ENCODE measurements at regions not wholly inside any gene's neighbourhood (a gene's known extent, or its start where the extent isn't known, plus 50 kb on each side); places are given as distances from the start of the nearest gene placed in this dataset.

DNA sequence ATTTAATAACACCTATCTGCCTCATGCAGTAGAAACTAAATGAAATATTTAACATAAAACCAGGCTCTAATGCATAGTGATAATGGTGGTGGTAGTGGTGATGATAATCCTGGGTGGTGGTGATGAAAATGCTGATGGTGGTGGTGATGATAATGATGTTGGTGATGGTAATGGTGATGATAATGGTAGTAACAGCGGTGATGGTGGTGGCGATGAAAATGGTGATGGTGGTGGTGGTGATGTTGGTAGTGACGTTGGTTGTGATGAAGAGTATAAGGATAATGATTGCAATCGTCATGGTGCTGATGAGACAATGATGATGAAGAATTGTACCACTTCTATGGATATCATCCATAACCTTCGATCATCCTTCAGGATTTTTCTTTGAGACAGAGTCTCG is 173.7 kb upstream of the CDH11 start:
- TF ChIP-seq, protein P1, sequence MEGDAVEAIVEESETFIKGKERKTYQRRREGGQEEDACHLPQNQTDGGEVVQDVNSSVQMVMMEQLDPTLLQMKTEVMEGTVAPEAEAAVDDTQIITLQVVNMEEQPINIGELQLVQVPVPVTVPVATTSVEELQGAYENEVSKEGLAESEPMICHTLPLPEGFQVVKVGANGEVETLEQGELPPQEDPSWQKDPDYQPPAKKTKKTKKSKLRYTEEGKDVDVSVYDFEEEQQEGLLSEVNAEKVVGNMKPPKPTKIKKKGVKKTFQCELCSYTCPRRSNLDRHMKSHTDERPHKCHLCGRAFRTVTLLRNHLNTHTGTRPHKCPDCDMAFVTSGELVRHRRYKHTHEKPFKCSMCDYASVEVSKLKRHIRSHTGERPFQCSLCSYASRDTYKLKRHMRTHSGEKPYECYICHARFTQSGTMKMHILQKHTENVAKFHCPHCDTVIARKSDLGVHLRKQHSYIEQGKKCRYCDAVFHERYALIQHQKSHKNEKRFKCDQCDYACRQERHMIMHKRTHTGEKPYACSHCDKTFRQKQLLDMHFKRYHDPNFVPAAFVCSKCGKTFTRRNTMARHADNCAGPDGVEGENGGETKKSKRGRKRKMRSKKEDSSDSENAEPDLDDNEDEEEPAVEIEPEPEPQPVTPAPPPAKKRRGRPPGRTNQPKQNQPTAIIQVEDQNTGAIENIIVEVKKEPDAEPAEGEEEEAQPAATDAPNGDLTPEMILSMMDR (IDR thresholded peaks at IDR 0.05) = no peak

DNA sequence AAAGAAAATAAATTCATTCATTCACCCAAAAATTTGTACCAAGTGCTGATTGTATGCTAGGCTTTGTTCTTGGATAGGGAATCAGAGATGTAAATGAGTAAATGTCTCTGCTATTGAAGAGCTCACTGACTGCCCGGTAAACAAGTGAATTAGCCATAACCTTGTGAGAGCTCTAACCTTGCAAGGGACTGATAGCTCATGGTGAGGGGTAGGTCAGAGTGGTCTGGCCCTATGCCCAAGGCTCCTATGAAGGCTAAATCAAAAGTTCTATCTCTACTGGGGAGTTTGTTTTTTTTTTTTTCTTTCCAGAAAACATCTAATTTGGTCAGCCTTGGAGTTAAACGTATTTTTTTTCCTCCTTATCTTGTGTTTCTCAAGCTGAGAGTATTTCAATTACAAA is 172.8 kb upstream of the CDH11 start:
- TF ChIP-seq, protein P1 (IDR thresholded peaks at IDR 0.05) = no peak

GRCh38 chr16:65294165-65294564 is 172.3 kb upstream of the CDH11 start:
- TF ChIP-seq, protein P1 (IDR thresholded peaks at IDR 0.05) = no peak

- TF ChIP-seq, protein P1 (IDR thresholded peaks at IDR 0.05) = no peak
These were observed 167.2 kb upstream of the CDH11 start for GRCh38 chr16:65289022-65289421.

DNA sequence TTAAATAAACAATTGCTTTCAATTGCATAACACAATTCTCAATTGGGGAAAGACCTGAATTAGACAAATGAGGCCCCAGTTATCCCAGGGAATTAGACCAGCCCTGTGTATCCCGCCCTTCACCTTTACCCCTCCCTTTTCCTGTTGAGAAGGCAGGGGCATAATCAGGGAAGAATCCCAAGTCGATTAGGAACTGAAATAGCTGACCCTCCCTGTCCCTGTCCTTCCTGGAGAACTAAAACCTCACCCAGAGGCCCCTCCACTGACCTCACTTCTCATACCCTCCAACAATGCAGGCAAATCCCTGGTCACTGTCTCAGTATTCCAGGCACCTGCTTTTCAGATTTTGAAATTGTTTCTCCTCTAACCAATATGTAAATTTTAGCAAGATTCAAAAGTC is 165.4 kb upstream of the CDH11 start:
- TF ChIP-seq, protein P1 (IDR thresholded peaks at IDR 0.05) = no peak

DNA sequence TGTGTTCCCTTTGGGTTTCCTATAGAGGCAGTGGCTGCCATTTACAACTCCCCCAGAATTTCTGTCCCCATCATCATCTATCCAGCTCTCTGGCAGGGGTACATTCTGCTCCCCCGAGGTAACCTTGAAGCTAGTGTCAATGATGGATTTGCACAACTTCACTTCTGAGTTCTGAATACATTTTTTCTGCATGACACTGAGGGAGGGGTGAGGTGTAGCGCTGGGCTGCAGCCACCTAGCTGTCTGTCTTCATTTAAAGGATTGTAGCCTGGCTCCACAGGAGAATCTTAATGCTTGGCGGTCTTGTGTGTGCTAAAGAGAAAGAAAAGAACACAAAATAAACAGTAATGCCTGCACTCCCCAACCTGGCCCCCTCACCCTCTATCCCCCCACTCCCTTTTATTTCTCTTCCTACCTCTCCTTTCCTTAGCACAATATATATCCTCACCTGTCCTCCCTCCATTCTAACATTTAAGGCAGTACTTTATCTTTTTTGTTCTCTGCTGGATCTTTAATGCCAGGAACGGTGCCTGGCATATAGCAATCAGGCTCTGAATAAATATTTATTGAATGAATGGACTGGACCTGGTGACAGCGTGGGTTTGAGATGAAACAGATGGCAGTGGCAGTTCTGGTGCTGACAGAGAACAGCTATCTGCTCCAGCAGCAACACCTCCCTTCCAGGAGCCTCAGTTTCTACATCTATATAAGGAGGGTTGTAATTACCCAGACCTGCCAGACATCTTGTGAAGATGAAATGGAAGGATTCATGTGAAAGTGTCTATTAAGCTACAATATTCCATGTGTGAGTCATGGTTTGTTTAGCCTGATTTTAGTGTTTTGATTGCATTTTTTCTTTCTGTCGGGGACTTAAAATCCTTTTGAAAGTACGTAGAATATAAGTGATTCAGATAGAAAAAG is 163.5 kb upstream of the CDH11 start:
- TF ChIP-seq, protein P1 (IDR thresholded peaks at IDR 0.05) = no peak

GRCh38 chr16:65284626-65285025 is 162.8 kb upstream of the CDH11 start:
- TF ChIP-seq, protein P1 (IDR thresholded peaks at IDR 0.05) = no peak
